Stomach (tissue), 8 donors: ENCODE measurements at regions not wholly inside any gene's neighbourhood (a gene's known extent, or its start where the extent isn't known, plus 50 kb on each side); places are given as distances from the start of the nearest gene placed in this dataset.
A peak's percentile ranks its signal among the peaks of the same experiment; 100 is the strongest.

Experiments used
- DNase-seq, 2 donors: peaks; one replicate each; pipeline versions ENCODE4 v3.0.0 to v3.0.0-alpha.2; 2013 to 2019
- H3K27ac ChIP-seq, 5 donors: fragments of 200-600 bp in 4 of 5; sonication (generic) in 4 of 5; one replicate each; pipeline ENCODE4 v1.5.1; 2013 to 2019; ENCODE audit warnings: mild to moderate bottlenecking in 1 of 5, moderate library complexity in 1 of 5
- H3K27me3 ChIP-seq, 3 donors: fragments of 200-600 bp; sonication (generic); one replicate each; pipeline ENCODE4 v1.5.1; 2017 to 2019; ENCODE audit warnings: mixed run types in 1 of 3
- H3K36me3 ChIP-seq, 4 donors: fragments of 200-600 bp; sonication (generic); 1 replicate in 3 of 4; 2 replicates in 1 of 4; pipeline ENCODE4 v1.5.1; 2016 to 2019
- H3K4me1 ChIP-seq, 4 donors: fragments of 200-600 bp; sonication (generic); one replicate each; pipeline ENCODE4 v1.5.1; 2016 to 2019
- H3K4me3 ChIP-seq, 4 donors: fragments of 200-600 bp; sonication (generic) in 3 of 4; one replicate each; pipeline ENCODE4 v1.5.1; 2016 to 2019; ENCODE audit warnings: mild to moderate bottlenecking in 1 of 4
- H3K9me3 ChIP-seq, 4 donors: fragments of 200-600 bp; sonication (generic); one replicate each; pipeline ENCODE4 v1.5.1; 2016 to 2019
- CTCF ChIP-seq, 7 experiments: fragments of 450-650 bp in 4 of 7; fragments of 200-600 bp in 3 of 7; sonication (generic) in 3 of 7; IDR thresholded peaks; one replicate each; pipeline ENCODE4 v1.5.1; 2016 to 2019; ENCODE audit warnings: antibody characterized with exemption in 7 of 7, control low read depth in 2 of 7, mild to moderate bottlenecking in 1 of 7
- EP300 ChIP-seq: sonication (generic); formaldehyde crosslinking; IDR thresholded peaks from one replicate; pipeline ENCODE4 v1.6.1; 2017; ENCODE audit warnings: antibody characterized with exemption
- POLR2A ChIP-seq, 4 donors: fragments of 450-650 bp; IDR thresholded peaks; one replicate each; pipeline ENCODE4 v1.6.1; 2016; ENCODE audit warnings: antibody characterized with exemption in 4 of 4, control low read depth in 2 of 4, mild to moderate bottlenecking in 1 of 4, moderate library complexity in 1 of 4
- POLR2AphosphoS5 ChIP-seq, 3 donors: sonication (generic); formaldehyde crosslinking; IDR thresholded peaks; one replicate each; pipeline ENCODE4 v1.6.1; 2016; ENCODE audit warnings: antibody characterized with exemption in 3 of 3
- WGBS, 5 donors: extraction: QIAGEN DNeasy Blood & Tissue Kit in 3 of 5; methylation state at CpG; one replicate each; pipeline versions ENCODE4 v1.1.5 to v1.1.7; 2013 to 2018; 5-methylcytosine and 5-hydroxymethylcytosine counted together
- intact Hi-C: fragments of 100-400 bp; cut with DNase I; formaldehyde crosslinking; loops from one replicate; pipeline ENCODE4 v1.15.1; 2023; ENCODE audit warnings: low total_unique reads
- donor health status: healthy with polysubstance abuse.
- donor health status: Bipolar disorder and iron deficiency.
- donor health status: healthy.

GRCh38 chr2:108084311-108084710 lies 98.0 kb downstream of the SLC5A7 start:
- Histone ChIP-seq H3K27ac (no peak overlapping the region), H3K36me3 (no peaks in the 10 kb centered on the region), H3K9me3 (peaks cover 0 to 8% (median 3%) of the 10 kb centered on the region in 4 donors), H3K27me3 (no peaks in the 10 kb centered on the region), H3K4me3 (no peak overlapping the region), H3K4me1 (no peaks in the 10 kb centered on the region)
- 68 to 85% (median 79%) methylated on average over 3 of the region's 3 CpGs for WGBS, 5 donors
- DNase-seq, result no peak
- intact Hi-C loops, result no loop called here
- no peak for TF ChIP-seq POLR2A (IDR thresholded peaks at IDR 0.05)
- TF ChIP-seq POLR2AphosphoS5 (IDR thresholded peaks at IDR 0.05), result no peak
- TF ChIP-seq CTCF (IDR thresholded peaks at IDR 0.05), result no peak
- TF ChIP-seq EP300, result no peak

- H3K4me3 ChIP-seq, result no peak overlapping the region
- no peaks in the 10 kb centered on the region for H3K36me3 ChIP-seq
- WGBS, 5 donors, result 89 to 100% (median 100%) methylated on average over 1 of the region's 1 CpG
- TF ChIP-seq EP300 (no peak), POLR2A (IDR thresholded peaks at IDR 0.05) (no peak), POLR2AphosphoS5 (IDR thresholded peaks at IDR 0.05) (no peak), CTCF (IDR thresholded peaks at IDR 0.05) (no peak)
- H3K27me3 ChIP-seq, result no peaks in the 10 kb centered on the region
- peaks cover 0 to 10% (median 4%) of the 10 kb centered on the region in 4 donors for H3K9me3 ChIP-seq
- intact Hi-C loops, result no loop called here
- no peaks in the 10 kb centered on the region for H3K4me1 ChIP-seq
- no peak for DNase-seq
- no peak overlapping the region for H3K27ac ChIP-seq
Observed at GRCh38 chr2:108092886-108093285, 106.6 kb downstream of the SLC5A7 start.

GRCh38 chr2:108101481-108101880 lies 115.2 kb downstream of the SLC5A7 start:
- TF ChIP-seq EP300 (no peak), CTCF (IDR thresholded peaks at IDR 0.05) (no peak), POLR2A (IDR thresholded peaks at IDR 0.05) (no peak), POLR2AphosphoS5 (IDR thresholded peaks at IDR 0.05) (no peak)
- Histone ChIP-seq H3K9me3 (peaks cover 0 to 7% (median 3%) of the 10 kb centered on the region in 4 donors), H3K27me3 (no peaks in the 10 kb centered on the region), H3K27ac (no peak overlapping the region), H3K36me3 (no peaks in the 10 kb centered on the region), H3K4me3 (no peak overlapping the region), H3K4me1 (no peaks in the 10 kb centered on the region)
- intact Hi-C loops, result no loop called here
- DNase-seq, result no peak
- WGBS, 5 donors, result 37 to 50% (median 42%) methylated on average over 4 of the region's 4 CpGs

- Histone ChIP-seq H3K4me3 (no peak overlapping the region), H3K36me3 (no peaks in the 10 kb centered on the region), H3K27me3 (no peaks in the 10 kb centered on the region), H3K4me1 (no peaks in the 10 kb centered on the region), H3K9me3 (peaks cover 0 to 13% (median 8%) of the 10 kb centered on the region in 4 donors), H3K27ac (no peak overlapping the region)
- DNase-seq, result peak in 1 of 2 donors; percentile 12
- TF ChIP-seq POLR2AphosphoS5 (IDR thresholded peaks at IDR 0.05) (no peak), EP300 (no peak), CTCF (IDR thresholded peaks at IDR 0.05) (no peak), POLR2A (IDR thresholded peaks at IDR 0.05) (no peak)
- intact Hi-C loops, result no loop called here
- WGBS, 5 donors, result 28 to 43% (median 34%) methylated on average over 3 of the region's 3 CpGs
Observed at GRCh38 chr2:108106731-108107130, 120.4 kb downstream of the SLC5A7 start.
